Muscle of leg (tissue), 3 donors: ENCODE measurements at regions not wholly inside any gene's neighbourhood (a gene's known extent, or its start where the extent isn't known, plus 50 kb on each side); places are given as distances from the start of the nearest gene placed in this dataset.
"Not testable (repeated sequence)": the region's sequence is repeated elsewhere in the genome, so short reads cannot be mapped to it uniquely, and the experiment has no call there.

Experiments used
- DNase-seq: peaks from one replicate; pipeline ENCODE4 v3.0.0; 2013
- H3K27ac ChIP-seq: one replicate; pipeline ENCODE4 v1.5.1; 2013; ENCODE audit warnings: mild to moderate bottlenecking, low read length, control low read depth
- H3K27me3 ChIP-seq: one replicate; pipeline ENCODE4 v1.6.1; 2013; ENCODE audit warnings: low read length; ENCODE audit not compliant: control insufficient read depth, insufficient read depth
- H3K36me3 ChIP-seq: one replicate; pipeline ENCODE4 v1.6.1; 2013; ENCODE audit warnings: low read length; ENCODE audit not compliant: control insufficient read depth, insufficient read depth
- H3K4me1 ChIP-seq: one replicate; pipeline ENCODE4 v1.6.1; 2013; ENCODE audit warnings: low read length; ENCODE audit not compliant: control insufficient read depth, insufficient read depth
- H3K4me3 ChIP-seq: one replicate; pipeline ENCODE4 v1.5.1; 2013; ENCODE audit warnings: low read length, control low read depth
- H3K9me3 ChIP-seq: replicated peaks from 2 replicates; pipeline ENCODE4 v1.6.1; 2013; ENCODE audit warnings: low read depth, low read length; ENCODE audit not compliant: control insufficient read depth
- WGBS: methylation state at CpG from one replicate; pipeline ENCODE4 v1.1.5; 2013; ENCODE audit warnings: missing lambda C conversion rate; ENCODE audit not compliant: insufficient coverage; 5-methylcytosine and 5-hydroxymethylcytosine counted together

- Histone ChIP-seq H3K27me3 (no peaks in the 10 kb centered on the region), H3K27ac (no peak overlapping the region), H3K9me3 (no peaks in the 10 kb centered on the region), H3K36me3 (no peaks in the 10 kb centered on the region), H3K4me1 (no peaks in the 10 kb centered on the region), H3K4me3 (no peak overlapping the region)
- 96% methylated on average over 4 of the region's 8 CpGs for WGBS
- DNase-seq: no peak
Observed at GRCh38 chr10:28105561-28105960, 106.7 kb upstream of the ODAD2 start.

GRCh38 chr10:28097633-28098032 is 98.8 kb upstream of the ODAD2 start:
- no CpG with 5 or more reads among the region's 3 CpGs for WGBS

GRCh38 chr10:28095791-28096378 is 97.0 kb upstream of the ODAD2 start:
- no peaks in the 10 kb centered on the region for H3K27me3 ChIP-seq
- H3K4me1 ChIP-seq: no peaks in the 10 kb centered on the region
- H3K4me3 ChIP-seq: no peak overlapping the region
- no CpG with 5 or more reads among the region's 5 CpGs for WGBS
- no peaks in the 10 kb centered on the region for H3K36me3 ChIP-seq
- no peak overlapping the region for H3K27ac ChIP-seq
- H3K9me3 ChIP-seq: no peaks in the 10 kb centered on the region
- DNase-seq: peak; percentile 47

More at GRCh38 chr10:28097633-28098032, 98.8 kb upstream of the ODAD2 start:
- H3K27me3 ChIP-seq: no peaks in the 10 kb centered on the region
- no peaks in the 10 kb centered on the region for H3K36me3 ChIP-seq
- no peak overlapping the region for H3K27ac ChIP-seq
- no peak for DNase-seq
- H3K4me3 ChIP-seq: no peak overlapping the region
- H3K9me3 ChIP-seq: no peaks in the 10 kb centered on the region
- no peaks in the 10 kb centered on the region for H3K4me1 ChIP-seq

DNA sequence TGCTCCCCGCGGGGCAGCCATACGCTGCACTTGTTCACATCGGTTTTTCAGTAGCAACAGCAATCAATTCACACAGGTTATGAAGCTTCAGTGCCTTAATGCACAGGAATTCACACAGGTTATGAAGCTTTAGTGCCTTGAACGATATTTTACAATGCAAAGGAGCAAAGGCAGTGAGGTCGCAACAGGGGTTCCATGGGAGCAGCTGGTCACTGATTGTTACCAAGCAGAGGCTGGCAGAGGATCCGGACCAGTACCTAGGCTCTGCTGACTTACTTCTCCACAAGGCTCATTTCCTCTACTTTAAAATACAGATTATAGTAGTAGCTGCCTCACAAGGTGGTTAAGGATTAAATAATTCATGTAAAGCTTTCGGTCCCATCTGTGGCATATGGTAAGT is 95.2 kb upstream of the ODAD2 start:
- 76% methylated on average over 6 of the region's 8 CpGs for WGBS
- H3K36me3 ChIP-seq: no peaks in the 10 kb centered on the region

DNA sequence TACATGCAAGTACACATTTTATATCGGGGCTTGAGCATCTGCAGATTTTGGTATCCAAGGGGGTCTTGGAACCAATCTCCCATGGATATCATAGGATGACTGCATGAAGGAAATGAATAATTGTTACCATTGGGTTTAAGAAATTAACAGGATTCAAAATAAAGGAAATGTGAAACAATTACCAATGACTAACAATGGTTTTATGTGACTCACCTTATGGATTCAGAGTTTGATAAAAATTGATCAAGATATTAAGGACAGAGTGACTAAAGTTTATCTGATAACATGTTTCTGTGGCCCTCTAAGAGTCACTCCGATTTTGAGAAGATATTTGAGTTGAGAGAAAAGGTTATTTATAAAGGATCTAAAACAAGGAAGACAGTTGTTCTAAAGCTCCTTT is 93.0 kb upstream of the ODAD2 start:
- no peak for DNase-seq
- Histone ChIP-seq H3K27ac (no peak overlapping the region), H3K36me3 (no peaks in the 10 kb centered on the region), H3K4me3 (no peak overlapping the region), H3K9me3 (no peaks in the 10 kb centered on the region), H3K27me3 (no peaks in the 10 kb centered on the region), H3K4me1 (no peaks in the 10 kb centered on the region)
- WGBS: 90% methylated on average over 2 of the region's 2 CpGs

More for the DNA sequence above, 95.2 kb upstream of the ODAD2 start:
- Histone ChIP-seq H3K9me3 (no peaks in the 10 kb centered on the region), H3K4me1 (no peaks in the 10 kb centered on the region), H3K27me3 (no peaks in the 10 kb centered on the region), H3K27ac (no peak overlapping the region), H3K4me3 (no peak overlapping the region)
- no peak for DNase-seq

GRCh38 chr10:28090506-28090905 is 91.6 kb upstream of the ODAD2 start:
- Histone ChIP-seq H3K36me3 (no peaks in the 10 kb centered on the region), H3K27ac (no peak overlapping the region), H3K9me3 (no peaks in the 10 kb centered on the region), H3K4me1 (no peaks in the 10 kb centered on the region), H3K27me3 (no peaks in the 10 kb centered on the region), H3K4me3 (no peak overlapping the region)
- WGBS: no CpG with 5 or more reads among the region's 4 CpGs
- no peak for DNase-seq

- WGBS: 100% methylated on average over 3 of the region's 10 CpGs
- Histone ChIP-seq H3K27ac (no peak overlapping the region), H3K27me3 (no peaks in the 10 kb centered on the region), H3K4me3 (no peak overlapping the region), H3K36me3 (no peaks in the 10 kb centered on the region), H3K9me3 (no peaks in the 10 kb centered on the region), H3K4me1 (no peaks in the 10 kb centered on the region)
- DNase-seq: no peak
Observed at GRCh38 chr10:28089467-28089866, 90.6 kb upstream of the ODAD2 start.

GRCh38 chr10:28087661-28088351 is 88.9 kb upstream of the ODAD2 start:
- Histone ChIP-seq H3K4me3 (no peak overlapping the region), H3K27ac (no peak overlapping the region), H3K36me3 (no peaks in the 10 kb centered on the region), H3K9me3 (no peaks in the 10 kb centered on the region), H3K4me1 (no peaks in the 10 kb centered on the region), H3K27me3 (no peaks in the 10 kb centered on the region)
- WGBS: no CpG with 5 or more reads among the region's 2 CpGs
- no peak for DNase-seq

GRCh38 chr10:28085760-28086159 is 86.9 kb upstream of the ODAD2 start:
- not testable (repeated sequence) for H3K9me3 ChIP-seq, H3K4me3 ChIP-seq, H3K27me3 ChIP-seq, DNase-seq, H3K27ac ChIP-seq, H3K36me3 ChIP-seq, H3K4me1 ChIP-seq
- no CpG with 5 or more reads among the region's 2 CpGs for WGBS

- no CpG with 5 or more reads among the region's 2 CpGs for WGBS
- H3K9me3 ChIP-seq: no peaks in the 10 kb centered on the region
- H3K4me1 ChIP-seq: no peaks in the 10 kb centered on the region
- no peaks in the 10 kb centered on the region for H3K36me3 ChIP-seq
- H3K4me3 ChIP-seq: no peak overlapping the region
- no peaks in the 10 kb centered on the region for H3K27me3 ChIP-seq
- no peak overlapping the region for H3K27ac ChIP-seq
- DNase-seq: no peak
Observed at GRCh38 chr10:28082885-28083284, 84.0 kb upstream of the ODAD2 start.

DNA sequence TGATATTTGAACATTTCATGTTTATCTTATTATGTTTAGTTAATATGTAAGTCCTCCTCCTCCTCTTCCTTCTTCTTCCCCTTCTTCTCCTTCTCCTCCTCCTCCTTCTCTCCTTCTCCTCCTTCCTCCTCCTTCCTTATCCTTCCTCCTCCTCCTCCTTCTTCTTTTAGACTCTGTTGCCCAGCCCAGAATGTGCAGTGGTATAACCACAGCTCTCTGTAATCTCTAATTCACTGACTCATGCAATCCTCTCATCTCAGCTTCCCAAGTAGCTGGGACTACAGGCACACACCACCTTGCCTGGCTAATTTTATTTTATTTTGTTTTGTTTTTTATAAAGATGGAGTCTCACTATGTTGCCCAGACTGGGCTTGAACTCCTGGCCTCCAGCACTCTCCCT is 83.4 kb upstream of the ODAD2 start:
- Histone ChIP-seq H3K9me3 (no peaks in the 10 kb centered on the region), H3K4me1 (no peaks in the 10 kb centered on the region), H3K36me3 (no peaks in the 10 kb centered on the region), H3K27ac (no peak overlapping the region), H3K4me3 (no peak overlapping the region), H3K27me3 (no peaks in the 10 kb centered on the region)
- no peak for DNase-seq
